Breast epithelium (tissue), 3 donors: ENCODE measurements at regions not wholly inside any gene's neighbourhood (a gene's known extent, or its start where the extent isn't known, plus 50 kb on each side); places are given as distances from the start of the nearest gene placed in this dataset.

Source experiments
- POLR2A ChIP-seq: fragments of 450-650 bp; IDR thresholded peaks from one replicate; pipeline ENCODE4 v1.6.1; 2016; ENCODE audit warnings: antibody characterized with exemption, mild to moderate bottlenecking, moderate library complexity
- POLR2AphosphoS5 ChIP-seq, 3 donors: sonication (generic); formaldehyde crosslinking; IDR thresholded peaks; one replicate each; pipeline ENCODE4 v1.6.1; 2017; ENCODE audit warnings: antibody characterized with exemption in 3 of 3
- TF ChIP-seq, protein P1 (sequence below), 3 donors: fragments of 450-650 bp; IDR thresholded peaks; one replicate each; pipeline ENCODE4 v1.5.1; 2016 to 2017; ENCODE audit warnings: antibody characterized with exemption in 3 of 3, mild to moderate bottlenecking in 3 of 3, moderate library complexity in 3 of 3

GRCh38 chr2:66696374-66696773, 261.4 kb downstream of the MEIS1 start:
- TF ChIP-seq POLR2A (no peak), POLR2AphosphoS5 (IDR thresholded peaks at IDR 0.05) (no peak)
- TF ChIP-seq, protein P1, sequence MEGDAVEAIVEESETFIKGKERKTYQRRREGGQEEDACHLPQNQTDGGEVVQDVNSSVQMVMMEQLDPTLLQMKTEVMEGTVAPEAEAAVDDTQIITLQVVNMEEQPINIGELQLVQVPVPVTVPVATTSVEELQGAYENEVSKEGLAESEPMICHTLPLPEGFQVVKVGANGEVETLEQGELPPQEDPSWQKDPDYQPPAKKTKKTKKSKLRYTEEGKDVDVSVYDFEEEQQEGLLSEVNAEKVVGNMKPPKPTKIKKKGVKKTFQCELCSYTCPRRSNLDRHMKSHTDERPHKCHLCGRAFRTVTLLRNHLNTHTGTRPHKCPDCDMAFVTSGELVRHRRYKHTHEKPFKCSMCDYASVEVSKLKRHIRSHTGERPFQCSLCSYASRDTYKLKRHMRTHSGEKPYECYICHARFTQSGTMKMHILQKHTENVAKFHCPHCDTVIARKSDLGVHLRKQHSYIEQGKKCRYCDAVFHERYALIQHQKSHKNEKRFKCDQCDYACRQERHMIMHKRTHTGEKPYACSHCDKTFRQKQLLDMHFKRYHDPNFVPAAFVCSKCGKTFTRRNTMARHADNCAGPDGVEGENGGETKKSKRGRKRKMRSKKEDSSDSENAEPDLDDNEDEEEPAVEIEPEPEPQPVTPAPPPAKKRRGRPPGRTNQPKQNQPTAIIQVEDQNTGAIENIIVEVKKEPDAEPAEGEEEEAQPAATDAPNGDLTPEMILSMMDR (IDR thresholded peaks at IDR 0.05), result no peak
